Tibial nerve (tissue), 4 donors: ENCODE measurements at regions not wholly inside any gene's neighbourhood (a gene's known extent, or its start where the extent isn't known, plus 50 kb on each side); places are given as distances from the start of the nearest gene placed in this dataset.

ENCODE experiments used
- CTCF ChIP-seq, 5 experiments: fragments of 200-600 bp in 3 of 5; fragments of 450-650 bp in 2 of 5; sonication (generic) in 3 of 5; IDR thresholded peaks; one replicate each; pipeline ENCODE4 v1.5.1; 2016 to 2019; ENCODE audit warnings: antibody characterized with exemption in 5 of 5, mild to moderate bottlenecking in 3 of 5, moderate library complexity in 2 of 5
- EP300 ChIP-seq, 2 donors: sonication (generic); formaldehyde crosslinking; IDR thresholded peaks; one replicate each; pipeline ENCODE4 v1.6.1; 2017; ENCODE audit warnings: antibody characterized with exemption in 2 of 2, mild to moderate bottlenecking in 1 of 2
- POLR2A ChIP-seq, 2 donors: fragments of 450-650 bp; IDR thresholded peaks; one replicate each; pipeline ENCODE4 v1.6.1; 2017; ENCODE audit warnings: antibody characterized with exemption in 2 of 2, mild to moderate bottlenecking in 2 of 2, moderate library complexity in 2 of 2

- TF ChIP-seq CTCF (IDR thresholded peaks at IDR 0.05) = no peak
- TF ChIP-seq EP300 (IDR thresholded peaks at IDR 0.05) = no peak
- no peak for TF ChIP-seq POLR2A (IDR thresholded peaks at IDR 0.05)
Measured at GRCh38 chr18:73707035-73707434, 440.6 kb downstream of the FBXO15 start.
